GM23248 (cell line): ENCODE measurements at regions not wholly inside any gene's neighbourhood (a gene's known extent, or its start where the extent isn't known, plus 50 kb on each side); places are given as distances from the start of the nearest gene placed in this dataset.

Source experiments
- DNase-seq: peaks from one replicate; pipeline ENCODE4 v3.0.0-alpha.2; 2015
- H2AFZ ChIP-seq: fragments of 200-600 bp; sonication (generic); 2 replicates; pipeline ENCODE4 v1.6.1; 2016; ENCODE audit warnings: antibody characterized with exemption
- H3F3A ChIP-seq: fragments of 200-600 bp; sonication (generic); 2 replicates; pipeline ENCODE4 v1.6.1; 2016; ENCODE audit warnings: mild to moderate bottlenecking, antibody characterized with exemption, mixed run types; ENCODE audit not compliant: insufficient read depth
- H3K27ac ChIP-seq: fragments of 200-600 bp; sonication (generic); 2 replicates; pipeline ENCODE4 v1.5.1; 2016; ENCODE audit warnings: mild to moderate bottlenecking
- H3K27me3 ChIP-seq: fragments of 200-600 bp; sonication (generic); replicated peaks from 2 replicates; pipeline ENCODE4 v1.6.1; 2016; ENCODE audit warnings: mild to moderate bottlenecking; ENCODE audit not compliant: insufficient read depth
- H3K36me3 ChIP-seq: fragments of 200-600 bp; sonication (generic); 2 replicates; pipeline ENCODE4 v1.6.1; 2016; ENCODE audit warnings: low read depth, mild to moderate bottlenecking
- H3K4me1 ChIP-seq: fragments of 200-600 bp; sonication (generic); 2 replicates; pipeline ENCODE4 v1.6.1; 2016; ENCODE audit warnings: mild to moderate bottlenecking; ENCODE audit not compliant: insufficient read depth
- H3K4me2 ChIP-seq: fragments of 200-600 bp; sonication (generic); one replicate; pipeline ENCODE4 v1.6.1; 2016; ENCODE audit warnings: mild to moderate bottlenecking; ENCODE audit not compliant: unreplicated experiment
- H3K4me3 ChIP-seq: fragments of 200-600 bp; sonication (generic); 2 replicates; pipeline ENCODE4 v1.5.1; 2016; ENCODE audit warnings: mild to moderate bottlenecking
- H3K79me2 ChIP-seq: fragments of 200-600 bp; sonication (generic); 2 replicates; pipeline ENCODE4 v1.6.1; 2016; ENCODE audit warnings: mild to moderate bottlenecking; ENCODE audit not compliant: insufficient read depth
- H3K9ac ChIP-seq: fragments of 200-600 bp; sonication (generic); 2 replicates; pipeline ENCODE4 v1.6.1; 2016; ENCODE audit warnings: mild to moderate bottlenecking
- H3K9me2 ChIP-seq: fragments of 200-600 bp; sonication (generic); 2 replicates; pipeline ENCODE4 v1.6.1; 2016; ENCODE audit warnings: mixed run types, mild to moderate bottlenecking, moderate library complexity; ENCODE audit not compliant: insufficient read depth
- H3K9me3 ChIP-seq: fragments of 200-600 bp; sonication (generic); one replicate; pipeline ENCODE4 v1.6.1; 2017; ENCODE audit warnings: low read depth
- H4K20me1 ChIP-seq: fragments of 200-600 bp; sonication (generic); 2 replicates; pipeline ENCODE4 v1.6.0; 2016; ENCODE audit not compliant: insufficient read depth
- EZH2 ChIP-seq: fragments of 200-600 bp; sonication (generic); IDR thresholded peaks from 2 replicates; pipeline ENCODE4 v1.6.1; 2018; ENCODE audit warnings: antibody characterized with exemption, mild to moderate bottlenecking; ENCODE audit not compliant: insufficient read depth, poor library complexity, severe bottlenecking
- EZH2phosphoT487 ChIP-seq: fragments of 200-600 bp; sonication (generic); IDR thresholded peaks from 2 replicates; pipeline ENCODE4 v1.6.1; 2018; ENCODE audit warnings: antibody characterized with exemption, moderate library complexity, mild to moderate bottlenecking, low read depth; ENCODE audit not compliant: insufficient read depth
- WGBS, 2 experiments: methylation state at CpG; one replicate each; pipeline ENCODE4 v1.1.6; 2015 to 2017; ENCODE audit warnings: low lambda C conversion rate in 2 of 2, low coverage in 1 of 2; ENCODE audit errors: missing lambda C conversion rate in 2 of 2; 5-methylcytosine and 5-hydroxymethylcytosine counted together
- in situ Hi-C: fragments of 300-500 bp; cut with MboI; formaldehyde crosslinking; loops from 2 replicates; pipeline ENCODE4 v1.15.0; 2020

GRCh38 chr5:12759377-12759776, 855.1 kb upstream of the CTNND2 start:
- no peak for DNase-seq
- H3K9me3 ChIP-seq = no peaks in the 10 kb centered on the region
- H3K9ac ChIP-seq = no peak overlapping the region
- H3K27ac ChIP-seq = no peak overlapping the region
- TF ChIP-seq EZH2 (no peak), EZH2phosphoT487 (no peak)
- H3K4me2 ChIP-seq = no peak overlapping the region
- H3K36me3 ChIP-seq = no peaks in the 10 kb centered on the region
- no peaks in the 10 kb centered on the region for H3F3A ChIP-seq
- H3K9me2 ChIP-seq = no peaks in the 10 kb centered on the region
- H3K4me1 ChIP-seq = no peaks in the 10 kb centered on the region
- WGBS, 2 experiments = 43 to 50% methylated on average over 2 of the region's 2 CpGs
- no peak overlapping the region for H2AFZ ChIP-seq
- no peaks in the 10 kb centered on the region for H3K79me2 ChIP-seq
- in situ Hi-C loops = no loop called here
- H4K20me1 ChIP-seq = no peaks in the 10 kb centered on the region
- no peak overlapping the region for H3K4me3 ChIP-seq
- H3K27me3 ChIP-seq = no peaks in the 10 kb centered on the region

GRCh38 chr5:12757035-12757434, 852.8 kb upstream of the CTNND2 start:
- no peak for DNase-seq
- no peak overlapping the region for H3K4me2 ChIP-seq
- H3K9ac ChIP-seq = no peak overlapping the region
- no peak for TF ChIP-seq EZH2
- TF ChIP-seq EZH2phosphoT487 = no peak
- H4K20me1 ChIP-seq = no peaks in the 10 kb centered on the region
- no peaks in the 10 kb centered on the region for H3K79me2 ChIP-seq
- H3K27me3 ChIP-seq = no peaks in the 10 kb centered on the region
- H3F3A ChIP-seq = no peaks in the 10 kb centered on the region
- H2AFZ ChIP-seq = no peak overlapping the region
- H3K36me3 ChIP-seq = no peaks in the 10 kb centered on the region
- H3K9me2 ChIP-seq = no peaks in the 10 kb centered on the region
- no peaks in the 10 kb centered on the region for H3K9me3 ChIP-seq
- no peak overlapping the region for H3K27ac ChIP-seq
- H3K4me3 ChIP-seq = no peak overlapping the region
- in situ Hi-C loops = no loop called here
- no peaks in the 10 kb centered on the region for H3K4me1 ChIP-seq

GRCh38 chr5:12745537-12745936, 841.3 kb upstream of the CTNND2 start:
- Histone ChIP-seq H2AFZ (no peak overlapping the region), H3K27me3 (no peaks in the 10 kb centered on the region), H3K4me2 (no peak overlapping the region), H3K9me3 (no peaks in the 10 kb centered on the region), H3K4me1 (no peaks in the 10 kb centered on the region), H3K9ac (no peak overlapping the region), H3K9me2 (no peaks in the 10 kb centered on the region), H3K79me2 (no peaks in the 10 kb centered on the region), H3K36me3 (no peaks in the 10 kb centered on the region), H4K20me1 (no peaks in the 10 kb centered on the region), H3F3A (no peaks in the 10 kb centered on the region), H3K4me3 (no peak overlapping the region), H3K27ac (no peak overlapping the region)
- 0 to 24% methylated on average over 1 of the region's 1 CpG for WGBS, 2 experiments
- TF ChIP-seq EZH2 = no peak
- no peak for TF ChIP-seq EZH2phosphoT487
- no peak for DNase-seq
- in situ Hi-C loops = no loop called here

- Histone ChIP-seq H2AFZ (no peak overlapping the region), H3K4me2 (no peak overlapping the region), H3K9ac (no peak overlapping the region), H3K36me3 (no peaks in the 10 kb centered on the region), H3K79me2 (no peaks in the 10 kb centered on the region), H3K9me3 (no peaks in the 10 kb centered on the region), H3F3A (no peaks in the 10 kb centered on the region), H3K27ac (no peak overlapping the region), H3K27me3 (no peaks in the 10 kb centered on the region), H3K9me2 (no peaks in the 10 kb centered on the region), H4K20me1 (no peaks in the 10 kb centered on the region), H3K4me3 (no peak overlapping the region), H3K4me1 (no peaks in the 10 kb centered on the region)
- WGBS, 2 experiments = 47% methylated on average over 9 of the region's 9 CpGs
- no peak for DNase-seq
- in situ Hi-C loops = no loop called here
- TF ChIP-seq EZH2phosphoT487 (no peak), EZH2 (no peak)
Measured at GRCh38 chr5:12743582-12743981, 839.3 kb upstream of the CTNND2 start.

- H3K9me2 ChIP-seq = no peaks in the 10 kb centered on the region
- no peaks in the 10 kb centered on the region for H4K20me1 ChIP-seq
- no peaks in the 10 kb centered on the region for H3K9me3 ChIP-seq
- H3K4me1 ChIP-seq = no peaks in the 10 kb centered on the region
- TF ChIP-seq EZH2phosphoT487 (no peak), EZH2 (no peak)
- no peak overlapping the region for H3K27ac ChIP-seq
- no peaks in the 10 kb centered on the region for H3F3A ChIP-seq
- H3K27me3 ChIP-seq = no peaks in the 10 kb centered on the region
- H3K9ac ChIP-seq = no peak overlapping the region
- H3K4me3 ChIP-seq = no peak overlapping the region
- 59 to 64% methylated on average over 1 of the region's 1 CpG for WGBS, 2 experiments
- no peaks in the 10 kb centered on the region for H3K36me3 ChIP-seq
- DNase-seq = no peak
- no peak overlapping the region for H3K4me2 ChIP-seq
- in situ Hi-C loops = no loop called here
- no peak overlapping the region for H2AFZ ChIP-seq
- H3K79me2 ChIP-seq = no peaks in the 10 kb centered on the region
Measured at GRCh38 chr5:12730354-12730753, 826.1 kb upstream of the CTNND2 start.
